ENCODE measurements at regions not wholly inside any gene's neighbourhood (a gene's known extent, or its start where the extent isn't known, plus 50 kb on each side); places are given as distances from the start of the nearest gene placed in this dataset.
A peak's percentile ranks its signal among the peaks of the same experiment; 100 is the strongest.

- DNase-seq = no peak
Observed at GRCh38 chr5:60243713-60244112, 350.2 kb upstream of the PDE4D start.

GRCh38 chr5:60232036-60232795, 338.7 kb upstream of the PDE4D start:
- DNase-seq = no peak

GRCh38 chr5:60230456-60230855, 336.9 kb upstream of the PDE4D start:
- no peak for DNase-seq

GRCh38 chr5:60229691-60230185, 336.2 kb upstream of the PDE4D start:
- no peak for DNase-seq

GRCh38 chr5:60228676-60229075, 335.1 kb upstream of the PDE4D start:
- DNase-seq = no peak

GRCh38 chr5:60226128-60226527, 332.6 kb upstream of the PDE4D start:
- no peak for DNase-seq

- DNase-seq = no peak
Observed at GRCh38 chr5:60223342-60223741, 329.8 kb upstream of the PDE4D start.

- no peak for DNase-seq
Observed at GRCh38 chr5:60219921-60220320, 326.4 kb upstream of the PDE4D start.

- DNase-seq = no peak
Observed at GRCh38 chr5:60210810-60211209, 317.3 kb upstream of the PDE4D start.

- DNase-seq = peak in 1 of 2 experiments; percentile 27
Observed at GRCh38 chr5:60209146-60209840, 315.8 kb upstream of the PDE4D start.

GRCh38 chr5:60208716-60209115, 315.2 kb upstream of the PDE4D start:
- DNase-seq = peak; percentile 80 to 90

GRCh38 chr5:60207040-60207439, 313.5 kb upstream of the PDE4D start:
- peak in 1 of 2 experiments; percentile 54 for DNase-seq

- no peak for DNase-seq
Observed at GRCh38 chr5:60206234-60206633, 312.7 kb upstream of the PDE4D start.

- DNase-seq = no peak
Observed at GRCh38 chr5:60205071-60205470, 311.5 kb upstream of the PDE4D start.

- peak; percentile 59 to 90 for DNase-seq
Observed at GRCh38 chr5:60196385-60197113, 303.0 kb upstream of the PDE4D start.

GRCh38 chr5:60195551-60195950, 302.0 kb upstream of the PDE4D start:
- DNase-seq = no peak

GRCh38 chr5:60195083-60195482, 301.6 kb upstream of the PDE4D start:
- no peak for DNase-seq

- DNase-seq = no peak
Observed at GRCh38 chr5:60185231-60186099, 291.9 kb upstream of the PDE4D start.

GRCh38 chr5:60184606-60185005, 291.1 kb upstream of the PDE4D start:
- no peak for DNase-seq

- no peak for DNase-seq
Observed at GRCh38 chr5:60183881-60184280, 290.4 kb upstream of the PDE4D start.

- DNase-seq = no peak
Observed at GRCh38 chr5:60178101-60178500, 284.6 kb upstream of the PDE4D start.

- DNase-seq = no peak
Observed at GRCh38 chr5:60177596-60177995, 284.1 kb upstream of the PDE4D start.

GRCh38 chr5:60173667-60174066, 280.1 kb upstream of the PDE4D start:
- no peak for DNase-seq
